22Rv1 (cell line): ENCODE measurements at regions not wholly inside any gene's neighbourhood (a gene's known extent, or its start where the extent isn't known, plus 50 kb on each side); places are given as distances from the start of the nearest gene placed in this dataset.

Source experiments
- ZFX ChIP-seq: fragments of 450-650 bp; IDR thresholded peaks from 2 replicates; pipeline ENCODE4 v1.6.1; 2017; ENCODE audit warnings: antibody characterized with exemption, borderline replicate concordance
- TF ChIP-seq, protein P1 (sequence below): fragments of 450-650 bp; IDR thresholded peaks from 2 replicates; pipeline ENCODE4 v1.5.1; 2017; ENCODE audit warnings: mild to moderate bottlenecking

DNA sequence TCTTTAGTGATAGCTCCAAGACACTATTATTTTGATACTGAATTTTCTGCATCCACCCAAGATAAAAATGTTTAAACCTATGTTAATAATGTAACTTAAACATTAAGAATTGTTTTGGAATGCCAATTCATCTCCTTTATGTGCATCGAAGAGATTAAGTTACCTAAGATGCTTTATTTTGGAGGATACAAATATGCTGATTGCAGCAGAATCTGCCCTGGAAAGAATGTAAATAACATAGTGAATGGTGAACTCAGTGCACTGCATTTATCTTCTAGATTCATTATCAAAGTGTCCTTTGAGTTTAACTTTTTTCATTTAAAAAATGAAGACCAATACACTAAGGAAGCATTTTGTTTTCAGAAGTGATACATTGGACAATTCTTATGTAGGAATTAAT is 757.2 kb downstream of the MRPL39 start:
- TF ChIP-seq, protein P1, sequence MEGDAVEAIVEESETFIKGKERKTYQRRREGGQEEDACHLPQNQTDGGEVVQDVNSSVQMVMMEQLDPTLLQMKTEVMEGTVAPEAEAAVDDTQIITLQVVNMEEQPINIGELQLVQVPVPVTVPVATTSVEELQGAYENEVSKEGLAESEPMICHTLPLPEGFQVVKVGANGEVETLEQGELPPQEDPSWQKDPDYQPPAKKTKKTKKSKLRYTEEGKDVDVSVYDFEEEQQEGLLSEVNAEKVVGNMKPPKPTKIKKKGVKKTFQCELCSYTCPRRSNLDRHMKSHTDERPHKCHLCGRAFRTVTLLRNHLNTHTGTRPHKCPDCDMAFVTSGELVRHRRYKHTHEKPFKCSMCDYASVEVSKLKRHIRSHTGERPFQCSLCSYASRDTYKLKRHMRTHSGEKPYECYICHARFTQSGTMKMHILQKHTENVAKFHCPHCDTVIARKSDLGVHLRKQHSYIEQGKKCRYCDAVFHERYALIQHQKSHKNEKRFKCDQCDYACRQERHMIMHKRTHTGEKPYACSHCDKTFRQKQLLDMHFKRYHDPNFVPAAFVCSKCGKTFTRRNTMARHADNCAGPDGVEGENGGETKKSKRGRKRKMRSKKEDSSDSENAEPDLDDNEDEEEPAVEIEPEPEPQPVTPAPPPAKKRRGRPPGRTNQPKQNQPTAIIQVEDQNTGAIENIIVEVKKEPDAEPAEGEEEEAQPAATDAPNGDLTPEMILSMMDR: no peak
- TF ChIP-seq ZFX: no peak
